Neural progenitor cell (in vitro differentiated cells): ENCODE measurements at regions not wholly inside any gene's neighbourhood (a gene's known extent, or its start where the extent isn't known, plus 50 kb on each side); places are given as distances from the start of the nearest gene placed in this dataset.

Experiments
- CTCF ChIP-seq: fragments of 200-600 bp; sonication (generic); IDR thresholded peaks from 2 replicates; pipeline ENCODE4 v1.5.1; 2017; ENCODE audit warnings: antibody characterized with exemption, mild to moderate bottlenecking
- EZH2phosphoT487 ChIP-seq: fragments of 200-600 bp; sonication (generic); IDR thresholded peaks from 2 replicates; pipeline ENCODE4 v1.6.1; 2017; ENCODE audit warnings: antibody characterized with exemption

- TF ChIP-seq CTCF (no peak), EZH2phosphoT487 (no peak)
Observed at GRCh38 chr3:17793542-17794195, 51.2 kb upstream of the TBC1D5 start.
